Spinal cord (tissue), 9 donors: ENCODE measurements at regions not wholly inside any gene's neighbourhood (a gene's known extent, or its start where the extent isn't known, plus 50 kb on each side); places are given as distances from the start of the nearest gene placed in this dataset.
"Not testable (repeated sequence)": the region's sequence is repeated elsewhere in the genome, so short reads cannot be mapped to it uniquely, and the experiment has no call there.

ENCODE experiments used
- DNase-seq, 6 donors: peaks; one replicate each; pipeline versions ENCODE4 v3.0.0 to v3.0.0-alpha.2; 2013 to 2015; ENCODE audit warnings: low spot score in 6 of 6, low read depth in 4 of 6
- H3K27ac ChIP-seq: one replicate; pipeline ENCODE4 v1.5.1; 2013; ENCODE audit warnings: low read depth, low read length, control low read depth
- H3K27me3 ChIP-seq: one replicate; pipeline ENCODE4 v1.6.1; 2013; ENCODE audit warnings: low read length; ENCODE audit not compliant: control insufficient read depth, insufficient read depth
- H3K36me3 ChIP-seq: one replicate; pipeline ENCODE4 v1.6.1; 2013; ENCODE audit warnings: low read length; ENCODE audit not compliant: control insufficient read depth, insufficient read depth
- H3K4me1 ChIP-seq: one replicate; pipeline ENCODE4 v1.6.1; 2013; ENCODE audit warnings: low read length; ENCODE audit not compliant: control insufficient read depth, insufficient read depth
- H3K4me3 ChIP-seq: one replicate; pipeline ENCODE4 v1.5.1; 2013; ENCODE audit warnings: low read depth, low read length, control low read depth
- H3K9me3 ChIP-seq: one replicate; pipeline ENCODE4 v1.6.1; 2013; ENCODE audit warnings: low read length; ENCODE audit not compliant: control insufficient read depth, insufficient read depth
- WGBS: methylation state at CpG from one replicate; pipeline ENCODE4 v1.1.5; 2013; ENCODE audit warnings: missing lambda C conversion rate; ENCODE audit not compliant: insufficient coverage; 5-methylcytosine and 5-hydroxymethylcytosine counted together
- donor health status: healthy.

GRCh38 chr9:31774021-31774420 lies 610.4 kb upstream of the ACO1 start:
- H3K4me1 ChIP-seq, H3K4me3 ChIP-seq, H3K9me3 ChIP-seq, H3K27ac ChIP-seq, H3K36me3 ChIP-seq, H3K27me3 ChIP-seq, DNase-seq: not testable (repeated sequence)
- WGBS: no CpG with 5 or more reads among the region's 3 CpGs

DNA sequence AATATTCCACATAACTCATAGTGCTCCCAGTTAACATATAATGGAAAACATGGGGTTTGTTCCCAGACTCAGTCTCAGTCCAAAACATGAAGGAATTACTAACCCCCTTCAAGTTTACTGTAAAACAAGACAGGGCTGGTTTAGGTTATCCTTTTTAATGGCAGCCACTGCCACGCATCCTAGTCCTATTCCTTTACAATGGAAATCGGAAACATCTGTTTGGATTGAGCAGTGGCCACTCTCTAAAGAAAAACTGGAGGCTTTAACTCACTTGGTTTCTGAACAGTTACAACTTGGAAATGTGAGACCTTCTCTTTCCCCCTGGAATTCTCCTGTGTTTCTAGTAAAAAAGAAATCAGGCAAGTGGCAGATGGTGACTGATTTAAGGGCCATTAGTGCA lies 609.9 kb upstream of the ACO1 start:
- H3K36me3 ChIP-seq: no peaks in the 10 kb centered on the region
- no peak overlapping the region for H3K27ac ChIP-seq
- no peak for DNase-seq
- H3K27me3 ChIP-seq: no peaks in the 10 kb centered on the region
- 92% methylated on average over 2 of the region's 2 CpGs for WGBS
- no peak overlapping the region for H3K4me3 ChIP-seq
- no peaks in the 10 kb centered on the region for H3K4me1 ChIP-seq
- H3K9me3 ChIP-seq: peaks cover 2% of the 10 kb centered on the region

DNA sequence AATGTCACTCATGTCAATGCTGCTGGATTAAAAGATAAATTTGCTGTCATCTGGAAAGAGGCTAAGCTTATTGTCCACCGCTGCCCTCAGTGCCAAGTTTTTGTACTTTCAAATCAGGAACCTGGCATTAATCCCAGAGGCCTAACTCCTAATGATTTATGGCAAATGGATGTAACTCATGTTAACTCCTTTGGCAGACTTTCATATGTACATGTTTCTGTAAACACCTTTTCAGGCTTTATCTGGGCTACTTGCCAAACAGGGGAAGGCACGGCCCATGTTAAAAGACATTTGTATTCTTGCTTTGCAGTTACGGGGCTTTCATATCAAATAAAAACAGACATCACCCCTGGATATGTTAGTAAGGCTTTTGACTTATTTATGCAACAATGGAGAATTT lies 608.0 kb upstream of the ACO1 start:
- H3K4me3 ChIP-seq: no peak overlapping the region
- peak in 2 of 6 donors; percentile 19 to 24 for DNase-seq
- H3K27ac ChIP-seq: no peak overlapping the region
- WGBS: 63% methylated on average over 1 of the region's 3 CpGs
- no peaks in the 10 kb centered on the region for H3K4me1 ChIP-seq
- no peaks in the 10 kb centered on the region for H3K36me3 ChIP-seq
- H3K9me3 ChIP-seq: peaks cover 12% of the 10 kb centered on the region
- H3K27me3 ChIP-seq: no peaks in the 10 kb centered on the region

GRCh38 chr9:31783491-31783890 lies 601.0 kb upstream of the ACO1 start:
- H3K27me3 ChIP-seq: no peaks in the 10 kb centered on the region
- no peaks in the 10 kb centered on the region for H3K36me3 ChIP-seq
- DNase-seq: no peak
- H3K27ac ChIP-seq: no peak overlapping the region
- H3K9me3 ChIP-seq: peaks cover 16% of the 10 kb centered on the region
- WGBS: no CpG with 5 or more reads among the region's 2 CpGs
- no peak overlapping the region for H3K4me3 ChIP-seq
- no peaks in the 10 kb centered on the region for H3K4me1 ChIP-seq

DNA sequence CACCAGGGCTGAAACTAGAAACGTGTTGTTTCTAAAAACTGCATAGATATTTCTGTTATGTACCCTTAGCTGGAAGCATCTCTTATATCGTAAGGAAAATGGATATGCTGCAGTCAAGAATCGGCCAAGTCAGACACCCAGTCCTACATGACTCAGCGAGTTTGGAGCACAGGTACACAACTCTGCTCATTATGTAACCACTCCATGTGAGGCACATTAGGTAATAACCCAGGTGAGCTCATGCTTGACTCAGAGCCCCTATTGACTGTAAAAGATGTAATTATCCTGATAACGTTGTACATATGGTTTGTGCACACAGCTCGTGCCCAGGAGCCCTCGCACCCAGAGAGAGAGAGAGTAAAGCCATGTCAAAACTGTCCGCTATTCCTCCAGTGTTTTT lies 593.7 kb upstream of the ACO1 start:
- Histone ChIP-seq H3K27me3 (no peaks in the 10 kb centered on the region), H3K9me3 (no peaks in the 10 kb centered on the region), H3K36me3 (no peaks in the 10 kb centered on the region), H3K27ac (no peak overlapping the region), H3K4me3 (no peak overlapping the region), H3K4me1 (no peaks in the 10 kb centered on the region)
- 95% methylated on average over 5 of the region's 8 CpGs for WGBS
- DNase-seq: no peak

DNA sequence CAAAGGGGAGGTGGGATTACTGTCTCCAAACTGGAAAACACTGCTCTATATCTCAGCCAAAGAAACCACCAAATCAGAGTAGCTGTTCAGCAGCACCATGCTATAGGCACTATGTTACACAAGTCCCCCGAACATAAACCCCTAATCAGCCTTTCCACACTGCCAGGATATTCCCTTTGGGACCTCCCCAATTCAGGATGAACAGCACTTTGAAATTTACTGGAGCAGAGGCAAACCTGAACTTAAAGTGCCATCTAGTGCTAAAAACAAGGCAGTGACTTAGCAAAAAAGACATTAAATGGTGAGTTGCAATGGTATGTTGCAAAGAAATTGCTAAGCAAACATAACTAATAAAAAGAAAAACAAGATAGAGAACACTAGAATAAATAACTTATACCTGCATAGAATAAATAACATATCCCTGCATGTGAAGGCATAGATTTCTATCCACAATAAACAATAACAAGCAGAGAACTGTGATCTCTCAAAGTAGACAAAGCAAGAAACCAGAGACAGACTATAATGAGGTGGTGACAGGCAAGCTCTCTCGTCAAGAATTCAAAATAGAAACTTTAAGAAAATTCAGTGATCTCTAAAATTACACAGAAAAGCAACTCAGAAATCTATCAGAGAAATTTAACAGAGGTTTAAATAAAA lies 584.4 kb upstream of the ACO1 start:
- WGBS: 43% methylated on average over 1 of the region's 2 CpGs
- Histone ChIP-seq H3K9me3 (no peaks in the 10 kb centered on the region), H3K36me3 (no peaks in the 10 kb centered on the region), H3K27me3 (no peaks in the 10 kb centered on the region), H3K27ac (no peak overlapping the region), H3K4me1 (no peaks in the 10 kb centered on the region), H3K4me3 (no peak overlapping the region)
- DNase-seq: peak in 2 of 6 donors; percentile 17 to 52

DNA sequence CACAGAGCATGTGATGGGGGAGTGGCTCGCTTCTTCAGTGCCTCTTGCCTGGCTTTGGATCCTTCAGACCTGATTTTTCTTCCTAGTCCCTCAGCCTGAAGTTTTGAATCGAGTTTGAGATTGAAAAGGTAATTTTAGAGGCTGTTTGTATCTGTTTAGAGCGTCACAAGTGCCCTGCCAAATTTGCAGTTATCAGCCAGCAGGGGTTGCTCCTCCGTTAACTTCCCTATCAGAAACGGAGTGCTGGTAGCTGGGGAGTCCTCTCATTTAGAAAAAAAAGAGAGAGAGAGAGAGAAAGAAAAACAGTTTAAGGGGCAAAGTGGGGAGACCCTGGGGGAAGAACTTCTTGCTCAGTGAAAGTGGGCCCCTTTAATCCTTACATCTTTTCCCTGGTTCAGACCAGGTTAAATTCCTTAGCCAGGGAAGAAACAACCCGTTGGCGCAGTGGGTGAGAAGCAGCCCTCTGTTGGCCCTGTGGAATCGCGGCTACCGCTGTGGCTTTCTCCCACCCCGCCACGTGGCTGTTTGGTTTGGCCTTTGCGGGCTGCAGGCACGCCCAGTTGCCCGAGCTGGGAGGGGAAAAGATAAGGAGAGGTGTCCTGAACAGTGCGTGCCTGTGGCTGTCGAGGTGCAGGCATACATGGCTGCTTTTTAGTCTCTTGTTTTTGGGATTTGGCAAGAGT lies 576.7 kb upstream of the ACO1 start:
- DNase-seq: no peak
- Histone ChIP-seq H3K27me3 (no peaks in the 10 kb centered on the region), H3K4me3 (no peak overlapping the region), H3K4me1 (no peaks in the 10 kb centered on the region), H3K27ac (no peak overlapping the region), H3K36me3 (no peaks in the 10 kb centered on the region), H3K9me3 (no peaks in the 10 kb centered on the region)
- 89% methylated on average over 15 of the region's 17 CpGs for WGBS

DNA sequence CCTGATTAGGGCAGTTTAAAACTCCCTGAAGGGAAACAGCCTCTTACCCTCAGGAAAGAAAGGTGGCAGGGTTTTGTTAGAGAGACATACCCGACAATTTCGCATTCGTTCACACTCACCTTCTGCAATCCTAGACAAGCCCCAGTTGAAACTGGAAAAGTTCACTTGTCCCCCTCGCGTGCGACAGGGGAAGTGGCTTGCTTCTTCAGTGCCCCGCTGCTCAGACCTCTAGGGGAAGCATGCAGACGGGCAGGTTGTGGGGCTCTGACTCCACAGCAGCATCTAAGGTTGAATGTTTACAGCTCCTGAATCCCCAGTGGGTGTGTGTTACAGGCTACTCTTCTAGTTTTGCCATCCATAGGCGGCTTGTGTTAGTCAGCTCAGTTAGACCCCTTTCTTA lies 575.7 kb upstream of the ACO1 start:
- Histone ChIP-seq H3K4me3 (no peak overlapping the region), H3K9me3 (peaks cover 2% of the 10 kb centered on the region), H3K36me3 (no peaks in the 10 kb centered on the region), H3K4me1 (no peaks in the 10 kb centered on the region), H3K27me3 (no peaks in the 10 kb centered on the region), H3K27ac (no peak overlapping the region)
- DNase-seq: no peak
- 96% methylated on average over 8 of the region's 9 CpGs for WGBS

DNA sequence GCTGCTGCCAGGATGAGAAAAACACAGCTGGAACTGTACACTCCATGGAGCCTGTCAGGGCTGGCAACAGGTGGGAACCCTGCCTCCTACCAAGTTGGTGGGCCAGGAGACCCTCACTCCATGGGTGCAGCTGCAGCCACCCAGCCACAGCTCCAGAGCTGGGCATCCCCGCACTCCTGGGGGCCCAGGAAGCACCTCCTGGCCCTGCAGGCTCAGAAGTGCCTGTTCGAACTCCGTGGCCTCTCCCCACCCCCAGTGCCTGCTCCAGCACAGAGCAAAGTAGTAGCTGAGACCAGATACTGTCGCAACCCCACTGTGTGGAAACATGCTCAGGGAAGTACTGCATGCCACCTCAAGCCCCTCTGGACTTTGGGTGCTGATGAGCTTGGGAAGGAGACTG lies 564.0 kb upstream of the ACO1 start:
- DNase-seq: no peak
- WGBS: 56% methylated on average over 4 of the region's 4 CpGs
- H3K27me3 ChIP-seq: no peaks in the 10 kb centered on the region
- no peak overlapping the region for H3K27ac ChIP-seq
- H3K36me3 ChIP-seq: no peaks in the 10 kb centered on the region
- H3K4me3 ChIP-seq: no peak overlapping the region
- peaks cover 2% of the 10 kb centered on the region for H3K9me3 ChIP-seq
- H3K4me1 ChIP-seq: no peaks in the 10 kb centered on the region

DNA sequence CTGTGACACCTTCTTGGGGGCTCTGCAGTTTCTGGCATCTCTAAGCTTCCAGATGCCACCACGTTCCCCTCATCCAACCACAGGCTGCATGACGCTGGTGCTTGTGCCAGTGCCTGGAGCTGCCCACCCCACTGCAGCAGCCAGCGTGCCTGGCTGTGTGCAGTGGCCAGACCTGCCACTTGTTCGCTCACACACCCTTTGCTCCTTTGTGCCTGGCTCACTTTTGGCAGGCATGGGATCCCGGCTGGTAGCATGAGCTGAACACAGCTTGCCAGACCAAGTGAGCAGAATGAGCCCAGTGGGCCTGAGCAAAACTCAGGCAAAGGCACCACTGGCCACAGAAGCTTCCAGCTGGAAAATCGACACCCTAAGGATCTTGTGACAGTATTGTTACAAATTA lies 562.9 kb upstream of the ACO1 start:
- no peaks in the 10 kb centered on the region for H3K4me1 ChIP-seq
- H3K27ac ChIP-seq: no peak overlapping the region
- H3K27me3 ChIP-seq: no peaks in the 10 kb centered on the region
- H3K36me3 ChIP-seq: no peaks in the 10 kb centered on the region
- no peak overlapping the region for H3K4me3 ChIP-seq
- peaks cover 2% of the 10 kb centered on the region for H3K9me3 ChIP-seq
- DNase-seq: no peak
- 80% methylated on average over 5 of the region's 6 CpGs for WGBS
